ENCODE measurements at regions not wholly inside any gene's neighbourhood (a gene's known extent, or its start where the extent isn't known, plus 50 kb on each side); places are given as distances from the start of the nearest gene placed in this dataset.

DNA sequence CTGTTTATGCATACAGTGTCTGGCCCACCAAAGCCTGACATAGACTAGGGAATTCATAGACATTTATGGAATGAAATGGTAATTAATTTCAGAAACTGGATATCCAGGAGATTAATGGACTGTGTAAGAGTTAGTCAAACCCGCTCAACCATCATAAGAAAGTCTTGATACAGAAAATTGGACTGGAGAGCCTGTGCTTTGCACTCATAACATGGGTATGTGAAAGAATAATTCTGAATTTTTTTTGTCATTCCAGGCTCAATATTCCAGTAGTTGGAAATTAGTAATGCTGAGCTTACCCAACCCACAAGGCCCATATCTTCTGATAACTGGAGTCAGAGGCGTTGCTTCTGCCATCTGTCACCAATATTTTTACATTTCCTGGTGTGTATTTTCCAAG is 799.7 kb upstream of the IGFBP3 start:
- ChIA-PET CTCF (no interaction called here), POLR2A (no interaction called here)
- TF ChIP-seq TARDBP (IDR thresholded peaks at IDR 0.05) = no peak
- TF ChIP-seq CTBP1 (IDR thresholded peaks at IDR 0.05; ENCODE audit: borderline replicate concordance) = no peak
- TF ChIP-seq ELF4 (IDR thresholded peaks at IDR 0.05) = no peak
- no peak for TF ChIP-seq SUZ12 (IDR thresholded peaks at IDR 0.05)
- TF ChIP-seq FOXA1 (IDR thresholded peaks at IDR 0.05) = no peak
- TF ChIP-seq, protein P1, sequence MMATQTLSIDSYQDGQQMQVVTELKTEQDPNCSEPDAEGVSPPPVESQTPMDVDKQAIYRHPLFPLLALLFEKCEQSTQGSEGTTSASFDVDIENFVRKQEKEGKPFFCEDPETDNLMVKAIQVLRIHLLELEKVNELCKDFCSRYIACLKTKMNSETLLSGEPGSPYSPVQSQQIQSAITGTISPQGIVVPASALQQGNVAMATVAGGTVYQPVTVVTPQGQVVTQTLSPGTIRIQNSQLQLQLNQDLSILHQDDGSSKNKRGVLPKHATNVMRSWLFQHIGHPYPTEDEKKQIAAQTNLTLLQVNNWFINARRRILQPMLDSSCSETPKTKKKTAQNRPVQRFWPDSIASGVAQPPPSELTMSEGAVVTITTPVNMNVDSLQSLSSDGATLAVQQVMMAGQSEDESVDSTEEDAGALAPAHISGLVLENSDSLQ (IDR thresholded peaks at IDR 0.05) = no peak
- no peak for TF ChIP-seq NFRKB (IDR thresholded peaks at IDR 0.05)
- TF ChIP-seq HDGF (IDR thresholded peaks at IDR 0.05; ENCODE audit: borderline replicate concordance) = no peak
- no peak for TF ChIP-seq SP1 (IDR thresholded peaks at IDR 0.05)
- TF ChIP-seq ZNF384 (IDR thresholded peaks at IDR 0.05) = no peak
- DNase-seq (ENCODE audit: extremely low spot score) = no peak

DNA sequence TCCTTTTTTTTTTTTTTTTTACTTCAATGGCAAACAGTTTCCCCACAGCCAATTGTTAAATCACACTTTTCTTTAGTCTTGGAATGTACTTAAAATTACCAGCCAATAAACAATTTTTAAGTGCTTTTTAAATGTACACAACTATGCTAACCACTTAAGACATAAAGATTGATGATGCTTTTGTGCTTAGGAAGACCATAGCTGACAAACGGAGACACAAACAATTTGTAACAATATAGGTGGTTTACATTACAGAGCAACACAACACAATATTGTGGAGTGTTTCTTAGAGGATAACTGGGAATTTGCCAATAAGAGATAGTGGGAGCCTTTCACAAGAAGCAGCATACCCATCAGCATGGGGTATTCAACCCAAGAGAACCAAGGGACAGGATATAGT is 798.5 kb upstream of the IGFBP3 start:
- DNase-seq (ENCODE audit: extremely low spot score) = no peak
- ChIA-PET CTCF (interaction anchor here (0.7 kb wide), 1 partner anchor 381 kb away, joined by 7 read pairs; no protein-coding TSS in a partner anchor), POLR2A (no interaction called here)
- TF ChIP-seq NFRKB (IDR thresholded peaks at IDR 0.05) (no peak), FOXA1 (IDR thresholded peaks at IDR 0.05) (no peak), L3MBTL2 (conservative IDR thresholded peaks at IDR 0.05) (no peak), ELF4 (IDR thresholded peaks at IDR 0.05) (no peak), SUZ12 (IDR thresholded peaks at IDR 0.05) (no peak), SP1 (IDR thresholded peaks at IDR 0.05) (no peak), CTBP1 (IDR thresholded peaks at IDR 0.05; ENCODE audit: borderline replicate concordance) (no peak), FOXK2 (IDR thresholded peaks at IDR 0.05) (no peak), LEF1 (IDR thresholded peaks at IDR 0.05; ENCODE audit: borderline replicate concordance) (no peak), TARDBP (IDR thresholded peaks at IDR 0.05) (no peak), ARNT (IDR thresholded peaks at IDR 0.05) (no peak), FOXM1 (IDR thresholded peaks at IDR 0.05; ENCODE audit: borderline replicate concordance) (no peak)
- TF ChIP-seq, protein P1 (IDR thresholded peaks at IDR 0.05) = no peak

DNA sequence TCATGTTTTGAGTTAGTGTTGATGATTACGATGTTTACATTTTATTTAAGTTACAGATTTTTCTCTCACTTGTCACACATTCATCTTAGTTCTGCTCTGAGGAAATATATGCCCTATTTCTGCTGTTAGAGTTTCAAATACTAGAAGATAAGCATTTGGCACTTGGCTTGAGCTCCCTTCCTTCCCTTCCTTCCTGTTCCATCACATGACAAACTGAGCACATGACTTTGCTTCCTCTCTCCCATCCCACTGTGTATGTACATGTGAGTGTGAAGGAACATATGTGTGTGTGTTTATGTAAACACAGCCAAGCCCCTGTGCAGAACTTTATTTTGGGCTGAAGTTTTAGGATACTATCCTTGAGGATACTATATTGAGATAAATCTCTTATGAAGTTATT is 795.9 kb upstream of the IGFBP3 start:
- DNase-seq (ENCODE audit: extremely low spot score) = no peak
- TF ChIP-seq FOXM1 (IDR thresholded peaks at IDR 0.05; ENCODE audit: borderline replicate concordance) = no peak
- TF ChIP-seq, protein P1 (IDR thresholded peaks at IDR 0.05) = no peak
- no peak for TF ChIP-seq HDGF (IDR thresholded peaks at IDR 0.05; ENCODE audit: borderline replicate concordance)
- TF ChIP-seq SP1 (IDR thresholded peaks at IDR 0.05) = no peak
- no peak for TF ChIP-seq BHLHE40 (IDR thresholded peaks at IDR 0.05; ENCODE audit: borderline replicate concordance)
- TF ChIP-seq ZNF384 (IDR thresholded peaks at IDR 0.05) = no peak
- no peak for TF ChIP-seq LEF1 (IDR thresholded peaks at IDR 0.05; ENCODE audit: borderline replicate concordance)
- no peak for TF ChIP-seq L3MBTL2 (conservative IDR thresholded peaks at IDR 0.05)
- TF ChIP-seq TARDBP (IDR thresholded peaks at IDR 0.05) = no peak
- no peak for TF ChIP-seq ELF4 (IDR thresholded peaks at IDR 0.05)
- no peak for TF ChIP-seq FOXA1 (IDR thresholded peaks at IDR 0.05)
- TF ChIP-seq ARNT (IDR thresholded peaks at IDR 0.05) = no peak
- TF ChIP-seq NFRKB (IDR thresholded peaks at IDR 0.05) = no peak
- POLR2A ChIA-PET = no interaction called here
- CTCF ChIA-PET = no interaction called here

DNA sequence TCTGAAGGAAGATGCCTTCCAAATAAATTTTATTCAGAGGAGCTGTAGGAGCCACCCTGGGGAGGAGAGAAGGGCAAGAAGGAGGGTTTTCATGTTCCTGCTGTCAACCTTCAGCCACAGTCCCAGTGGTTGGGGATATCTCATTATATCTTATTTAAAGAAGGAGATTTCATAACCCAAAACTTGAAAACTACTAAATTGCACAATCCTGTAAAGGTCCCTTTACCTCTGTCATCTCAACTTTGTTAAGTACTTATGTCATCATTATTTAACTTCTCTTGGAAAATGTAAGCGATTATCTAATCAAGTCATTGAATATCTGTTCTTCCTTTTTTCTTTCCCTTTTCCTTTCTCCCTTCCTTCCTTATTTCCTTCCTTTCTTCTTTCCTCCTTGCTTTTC is 794.5 kb upstream of the IGFBP3 start:
- ChIA-PET CTCF (no interaction called here), POLR2A (no interaction called here)
- TF ChIP-seq ELF4 (IDR thresholded peaks at IDR 0.05) (no peak), NFRKB (IDR thresholded peaks at IDR 0.05) (no peak), ZNF384 (IDR thresholded peaks at IDR 0.05) (no peak), FOXM1 (IDR thresholded peaks at IDR 0.05; ENCODE audit: borderline replicate concordance) (no peak), SUZ12 (IDR thresholded peaks at IDR 0.05) (no peak), L3MBTL2 (conservative IDR thresholded peaks at IDR 0.05) (no peak), SP1 (IDR thresholded peaks at IDR 0.05) (no peak), FOXK2 (IDR thresholded peaks at IDR 0.05) (no peak), TARDBP (IDR thresholded peaks at IDR 0.05) (no peak), LEF1 (IDR thresholded peaks at IDR 0.05; ENCODE audit: borderline replicate concordance) (no peak), CTBP1 (IDR thresholded peaks at IDR 0.05; ENCODE audit: borderline replicate concordance) (no peak), BHLHE40 (IDR thresholded peaks at IDR 0.05; ENCODE audit: borderline replicate concordance) (no peak), ARNT (IDR thresholded peaks at IDR 0.05) (no peak), FOXA1 (IDR thresholded peaks at IDR 0.05) (no peak), HDGF (IDR thresholded peaks at IDR 0.05; ENCODE audit: borderline replicate concordance) (no peak)
- TF ChIP-seq, protein P1 (IDR thresholded peaks at IDR 0.05) = no peak
- DNase-seq (ENCODE audit: extremely low spot score) = no peak

DNA sequence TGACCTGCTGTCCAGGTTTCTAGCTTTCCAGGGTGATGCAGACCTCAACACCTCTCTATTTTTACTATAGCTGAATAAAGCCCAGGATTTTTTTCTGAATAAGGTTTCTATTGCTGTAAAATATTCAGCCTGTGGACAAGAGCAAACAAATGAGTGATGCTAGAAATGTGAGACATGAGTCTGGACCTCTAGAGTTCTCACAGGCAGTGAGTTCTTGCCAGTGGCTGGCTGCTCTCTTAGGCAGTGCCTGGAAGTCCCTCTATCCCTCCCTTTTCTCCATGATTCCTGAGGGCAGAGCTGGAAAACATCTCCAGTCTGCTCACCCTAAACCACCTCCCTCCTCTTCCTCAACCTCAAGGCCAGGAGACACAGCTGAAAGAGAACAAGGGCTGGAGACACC is 793.8 kb upstream of the IGFBP3 start:
- ChIA-PET POLR2A (no interaction called here), CTCF (no interaction called here)
- TF ChIP-seq ZNF384 (IDR thresholded peaks at IDR 0.05) = no peak
- TF ChIP-seq ARNT (IDR thresholded peaks at IDR 0.05) = no peak
- TF ChIP-seq LEF1 (IDR thresholded peaks at IDR 0.05; ENCODE audit: borderline replicate concordance) = no peak
- no peak for TF ChIP-seq BHLHE40 (IDR thresholded peaks at IDR 0.05; ENCODE audit: borderline replicate concordance)
- no peak for DNase-seq (ENCODE audit: extremely low spot score)

All from HEK293T (cell line).